ENCODE measurements at regions not wholly inside any gene's neighbourhood (a gene's known extent, or its start where the extent isn't known, plus 50 kb on each side); places are given as distances from the start of the nearest gene placed in this dataset.

DNA sequence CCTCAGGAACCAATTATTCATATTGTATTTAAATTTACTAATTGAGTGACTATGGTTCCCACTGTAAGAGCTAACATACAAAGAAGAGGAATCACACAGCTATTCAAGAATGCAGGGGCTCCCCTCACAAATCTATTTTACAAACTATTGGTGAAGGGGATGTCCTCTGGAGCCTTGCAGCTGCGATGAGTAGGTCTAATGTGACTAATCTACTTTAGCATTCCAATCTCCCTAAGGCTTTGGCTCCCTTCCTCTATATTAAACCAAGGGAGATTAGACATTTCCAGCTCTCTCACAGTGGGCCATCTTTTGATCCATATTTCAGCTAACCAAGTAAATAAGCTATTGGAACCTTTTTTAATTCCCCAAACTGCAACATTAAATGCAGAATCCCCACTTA lies 514.2 kb upstream of the BCHE start:
- TF ChIP-seq CTCF (IDR thresholded peaks at IDR 0.05), result no peak

DNA sequence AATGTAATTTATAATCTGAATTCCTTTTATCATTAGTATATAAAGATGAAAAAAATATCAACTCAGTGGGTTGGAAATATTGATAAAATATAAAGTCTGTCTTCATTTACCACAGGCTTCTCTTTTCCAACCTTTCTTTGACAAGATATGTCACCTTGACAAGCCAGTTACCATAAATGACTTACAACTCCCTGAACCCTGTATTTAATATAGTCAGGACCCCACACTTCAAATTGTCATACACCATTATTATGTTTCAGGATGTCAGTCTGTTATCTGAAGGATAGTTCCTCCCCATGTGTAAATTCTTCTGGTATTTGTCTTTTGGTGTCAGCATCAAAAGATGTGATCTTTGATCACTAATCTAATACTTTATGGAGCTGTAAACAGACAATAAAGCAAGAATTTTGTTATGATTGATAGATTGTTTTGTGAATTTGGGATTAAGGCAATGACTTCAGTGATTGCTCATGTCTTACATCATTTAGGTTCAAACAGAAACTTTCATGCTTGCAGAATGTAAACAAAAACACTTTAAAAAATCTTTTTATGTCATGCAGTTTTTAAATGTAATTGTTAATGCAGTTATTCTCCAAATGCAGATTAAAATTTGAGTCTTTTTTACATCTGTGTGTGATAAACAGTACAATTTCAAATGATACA lies 503.5 kb upstream of the BCHE start:
- no peaks in the 10 kb centered on the region for H3K36me3 ChIP-seq (replicated peaks in 1 of 2; ENCODE audit: control insufficient read depth in 1 of 2, insufficient read depth in 2 of 2, low read length in 2 of 2)
- H3K27ac ChIP-seq (ENCODE audit: low read depth in 1 of 2, low read length in 2 of 2), result no peak overlapping the region
- peaks cover 0 to 8% of the 10 kb centered on the region in 2 donors for H3K9me3 ChIP-seq (replicated peaks in 1 of 2; ENCODE audit: control insufficient read depth in 1 of 2, insufficient read depth in 1 of 2, low read length in 2 of 2)
- no peak overlapping the region for H3K4me3 Mint-ChIP-seq
- H3K4me3 ChIP-seq (replicated peaks in 1 of 3; ENCODE audit: low read depth in 2 of 3, low read length in 3 of 3), result no peak overlapping the region
- H3K79me2 ChIP-seq (ENCODE audit: insufficient read depth, low read length), result no peaks in the 10 kb centered on the region
- H3K27ac Mint-ChIP-seq, result no peak overlapping the region
- no peaks in the 10 kb centered on the region for H3K36me3 Mint-ChIP-seq
- H4K20me1 ChIP-seq (ENCODE audit: insufficient read depth, low read length), result no peaks in the 10 kb centered on the region
- TF ChIP-seq CTCF (IDR thresholded peaks at IDR 0.05), result no peak
- H3K4me2 ChIP-seq (replicated peaks; ENCODE audit: extremely low read depth, low read length, poor library complexity, severe bottlenecking), result no peak overlapping the region
- H3K27me3 ChIP-seq (ENCODE audit: control insufficient read depth in 2 of 2, insufficient read depth in 2 of 2, low read length in 2 of 2), result no peaks in the 10 kb centered on the region
- no peak overlapping the region for H2AFZ ChIP-seq (ENCODE audit: insufficient read depth, low read depth, low read length, poor library complexity, severe bottlenecking)
- H3K4me1 Mint-ChIP-seq, result no peaks in the 10 kb centered on the region
- no peaks in the 10 kb centered on the region for H3K4me1 ChIP-seq (ENCODE audit: control insufficient read depth in 1 of 2, insufficient read depth in 2 of 2, low read length in 2 of 2)
- H3K9ac ChIP-seq (ENCODE audit: insufficient read depth, low read length, poor library complexity, severe bottlenecking), result no peak overlapping the region
- DNase-seq, result no peak
- H3K27me3 Mint-ChIP-seq (ENCODE audit: low read depth in 3 of 3), result no peaks in the 10 kb centered on the region
- H3K9me3 Mint-ChIP-seq, result peaks cover 0 to 11% (median 3%) of the 10 kb centered on the region in 7 donors
- intact Hi-C loops (cut with micrococcal nuclease), result no loop called here

More for the DNA sequence above, 514.2 kb upstream of the BCHE start:
- H3K4me3 ChIP-seq (replicated peaks in 1 of 3; ENCODE audit: low read depth in 2 of 3, low read length in 3 of 3), result no peak overlapping the region
- H3K4me2 ChIP-seq (replicated peaks; ENCODE audit: extremely low read depth, low read length, poor library complexity, severe bottlenecking), result no peak overlapping the region
- Mint-ChIP-seq H3K27me3 (ENCODE audit: low read depth in 3 of 3) (peaks cover 0 to 1% (median 0%) of the 10 kb centered on the region in 3 donors), H3K36me3 (no peaks in the 10 kb centered on the region), H3K4me1 (no peaks in the 10 kb centered on the region), H3K4me3 (no peak overlapping the region), H3K27ac (no peak overlapping the region), H3K9me3 (peaks cover 5 to 27% (median 15%) of the 10 kb centered on the region in 7 donors)
- intact Hi-C loops (cut with micrococcal nuclease), result no loop called here
- H3K36me3 ChIP-seq (replicated peaks in 1 of 2; ENCODE audit: control insufficient read depth in 1 of 2, insufficient read depth in 2 of 2, low read length in 2 of 2), result no peaks in the 10 kb centered on the region
- WGBS (ENCODE audit: insufficient coverage), result no CpG with 5 or more reads among the region's 1 CpG
- DNase-seq, result no peak
- H3K79me2 ChIP-seq (ENCODE audit: insufficient read depth, low read length), result no peaks in the 10 kb centered on the region
- peaks cover 23 to 29% of the 10 kb centered on the region in 2 donors for H3K9me3 ChIP-seq (replicated peaks in 1 of 2; ENCODE audit: control insufficient read depth in 1 of 2, insufficient read depth in 1 of 2, low read length in 2 of 2)
- H3K4me1 ChIP-seq (ENCODE audit: control insufficient read depth in 1 of 2, insufficient read depth in 2 of 2, low read length in 2 of 2), result no peaks in the 10 kb centered on the region
- no peak overlapping the region for H3K9ac ChIP-seq (ENCODE audit: insufficient read depth, low read length, poor library complexity, severe bottlenecking)
- H2AFZ ChIP-seq (ENCODE audit: insufficient read depth, low read depth, low read length, poor library complexity, severe bottlenecking), result no peak overlapping the region
- no peaks in the 10 kb centered on the region for H4K20me1 ChIP-seq (ENCODE audit: insufficient read depth, low read length)
- no peak overlapping the region for H3K27ac ChIP-seq (ENCODE audit: low read depth in 1 of 2, low read length in 2 of 2)
- H3K27me3 ChIP-seq (ENCODE audit: control insufficient read depth in 2 of 2, insufficient read depth in 2 of 2, low read length in 2 of 2), result no peaks in the 10 kb centered on the region

Measured in CD14-positive monocyte (primary cell).